NCI-H2196 (cell line): ENCODE measurements at regions not wholly inside any gene's neighbourhood (a gene's known extent, or its start where the extent isn't known, plus 50 kb on each side); places are given as distances from the start of the nearest gene placed in this dataset.

Source experiments
- DNase-seq: peaks from one replicate; lab custom pipeline; 2025; ENCODE audit not compliant: unreplicated experiment; lab: John Stamatoyannopoulos, UW

DNA sequence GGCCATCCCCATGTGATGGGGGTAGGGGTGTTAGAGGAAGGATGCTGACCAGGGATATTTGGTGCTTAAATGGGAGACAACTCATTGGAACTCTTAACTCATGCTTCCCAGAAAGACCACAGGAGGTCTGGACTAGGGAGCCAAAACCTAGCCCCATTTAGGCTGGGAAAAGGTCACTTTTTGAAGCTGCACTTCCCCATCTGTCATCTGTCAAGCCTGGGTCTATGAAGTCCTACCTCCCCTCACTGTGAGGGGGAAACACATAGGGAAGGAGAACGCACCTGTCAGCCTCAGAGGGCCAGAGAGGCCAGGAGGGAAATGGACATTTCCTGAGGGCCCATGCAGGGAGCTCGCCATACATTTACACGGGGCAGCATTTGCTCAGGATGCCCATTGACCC lies 321.0 kb downstream of the BCL11B start:
- no peak for DNase-seq

DNA sequence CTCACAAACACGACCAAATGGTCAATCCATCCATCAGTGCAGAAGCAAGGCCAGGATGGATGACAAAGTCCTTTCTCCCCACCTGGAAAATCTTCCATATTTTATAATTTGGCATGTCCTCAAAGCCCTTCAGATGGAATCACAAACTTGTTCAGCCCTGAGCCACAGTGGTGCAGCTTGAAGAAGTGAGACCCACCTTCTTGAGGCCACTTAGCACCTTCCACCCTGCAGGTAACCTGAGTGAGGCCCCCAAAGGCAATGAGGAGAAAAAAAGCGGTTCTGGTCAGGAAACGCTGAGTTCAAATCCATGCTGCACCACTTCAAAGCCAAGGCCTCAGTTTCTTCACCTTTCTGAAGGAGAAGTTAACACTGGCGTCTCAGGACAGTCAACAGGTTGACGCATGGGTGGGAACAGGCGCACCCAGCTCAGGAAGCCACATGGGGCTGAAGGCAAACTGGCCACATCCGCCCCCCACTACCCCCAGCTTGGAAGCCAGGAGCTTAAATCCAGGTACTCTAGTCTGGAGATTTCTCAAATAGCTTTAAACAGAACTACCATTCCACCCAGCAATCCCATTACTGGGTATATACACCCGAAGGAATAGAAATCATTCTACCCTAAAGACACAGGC lies 320.4 kb downstream of the BCL11B start:
- DNase-seq, result no peak

DNA sequence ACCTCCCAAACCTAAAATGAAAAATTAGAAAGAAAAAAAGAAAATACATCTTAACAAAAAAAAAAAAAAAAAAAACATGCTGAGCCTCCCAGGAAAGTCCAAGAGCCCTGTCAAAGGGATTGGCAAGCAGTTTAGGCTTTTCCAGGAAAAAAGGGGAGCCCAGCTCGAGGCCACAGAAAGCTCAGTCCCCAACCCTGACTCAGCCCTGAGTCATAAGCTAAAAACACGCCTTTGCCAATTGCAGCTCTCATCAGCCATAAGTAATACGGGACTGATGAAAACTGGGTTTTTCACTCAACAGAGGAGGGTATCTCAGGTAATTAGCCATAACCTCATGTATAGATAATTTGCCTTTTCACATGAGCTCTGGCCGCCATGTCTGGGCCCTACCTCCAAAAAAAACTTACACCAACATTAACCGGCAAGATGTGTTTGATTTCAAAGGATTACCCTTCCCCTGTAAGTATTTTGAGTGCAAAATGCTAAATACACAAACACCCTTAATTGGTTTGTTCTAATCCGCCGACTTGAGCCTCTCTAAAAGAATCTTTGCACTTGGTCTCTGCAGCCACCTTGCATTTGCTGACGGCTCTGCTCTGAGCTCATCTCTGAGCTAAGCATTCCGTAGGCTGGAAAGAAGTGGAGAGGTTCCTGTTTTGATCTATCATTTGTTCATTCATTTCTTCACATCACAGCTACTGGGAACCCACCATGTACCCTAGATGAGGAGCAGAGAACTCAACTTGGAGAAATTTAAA lies 319.2 kb downstream of the BCL11B start:
- DNase-seq, result no peak

DNA sequence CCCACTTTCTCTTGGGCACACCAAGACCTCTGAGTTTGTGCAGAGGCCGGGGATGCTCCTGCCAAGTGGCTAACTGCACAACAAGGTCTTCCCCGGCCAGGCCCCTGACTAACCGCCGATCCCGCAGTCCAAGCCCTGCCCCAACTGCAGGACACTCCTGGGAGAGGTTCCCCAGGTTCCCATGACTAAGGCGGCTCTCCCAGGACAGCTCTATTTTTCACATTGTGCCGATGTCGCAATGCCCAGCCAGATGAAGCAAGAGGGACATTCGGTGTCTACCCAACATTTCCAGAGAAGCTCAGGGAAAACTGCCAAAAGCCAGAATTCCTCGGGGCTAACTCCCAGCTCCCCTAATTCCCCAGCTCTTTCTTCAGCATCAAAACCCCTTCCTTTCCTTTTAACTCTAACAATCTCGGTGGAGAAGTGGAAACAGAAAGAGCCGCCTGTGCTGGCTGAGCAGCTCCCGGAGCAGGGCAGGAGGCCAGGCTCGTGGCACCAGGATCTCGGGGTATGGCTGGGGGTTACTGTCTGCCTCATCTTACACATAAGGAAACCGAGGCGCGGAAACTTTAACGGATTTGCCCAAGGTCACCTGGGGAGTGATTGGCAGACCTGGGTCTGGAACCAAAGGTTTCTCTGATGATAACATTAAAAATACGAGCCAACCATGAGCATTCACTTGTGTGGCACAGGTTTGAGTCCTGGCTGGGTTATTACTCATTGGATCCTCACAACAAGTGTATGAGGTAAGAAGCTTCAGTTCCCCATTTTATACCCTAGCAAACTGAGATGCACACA lies 318.2 kb downstream of the BCL11B start:
- DNase-seq, result no peak

DNA sequence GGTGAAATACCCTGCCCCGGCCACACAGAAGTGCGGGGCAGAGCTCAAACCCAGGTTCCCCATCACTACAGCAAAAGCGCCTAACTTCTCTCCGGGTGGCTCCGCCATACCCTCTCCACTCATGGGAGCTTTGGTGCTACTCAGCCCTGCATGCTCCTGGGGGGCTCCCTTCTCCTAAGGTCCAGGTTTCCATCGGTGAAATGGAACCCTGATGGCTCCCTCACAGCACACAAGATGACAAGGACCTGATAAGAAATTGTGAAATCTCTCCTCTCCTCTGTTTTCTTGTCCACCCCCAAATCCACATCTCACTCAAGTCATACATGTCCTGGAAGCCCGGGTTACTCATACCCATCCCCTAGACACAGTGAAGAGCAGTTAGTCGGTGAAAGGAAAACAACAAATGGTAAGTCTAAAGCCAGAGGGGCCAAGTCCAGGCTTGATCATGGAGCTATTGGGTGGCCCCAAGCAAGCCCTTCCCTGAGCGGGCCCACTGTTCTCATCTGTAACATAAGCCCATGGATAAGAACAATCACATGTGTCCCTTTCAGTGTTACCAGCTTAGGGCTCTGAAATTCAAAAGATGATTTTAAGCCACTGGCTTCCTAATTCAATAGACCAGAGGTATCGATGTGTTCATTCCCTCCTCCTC lies 317.5 kb downstream of the BCL11B start:
- DNase-seq, result no peak

DNA sequence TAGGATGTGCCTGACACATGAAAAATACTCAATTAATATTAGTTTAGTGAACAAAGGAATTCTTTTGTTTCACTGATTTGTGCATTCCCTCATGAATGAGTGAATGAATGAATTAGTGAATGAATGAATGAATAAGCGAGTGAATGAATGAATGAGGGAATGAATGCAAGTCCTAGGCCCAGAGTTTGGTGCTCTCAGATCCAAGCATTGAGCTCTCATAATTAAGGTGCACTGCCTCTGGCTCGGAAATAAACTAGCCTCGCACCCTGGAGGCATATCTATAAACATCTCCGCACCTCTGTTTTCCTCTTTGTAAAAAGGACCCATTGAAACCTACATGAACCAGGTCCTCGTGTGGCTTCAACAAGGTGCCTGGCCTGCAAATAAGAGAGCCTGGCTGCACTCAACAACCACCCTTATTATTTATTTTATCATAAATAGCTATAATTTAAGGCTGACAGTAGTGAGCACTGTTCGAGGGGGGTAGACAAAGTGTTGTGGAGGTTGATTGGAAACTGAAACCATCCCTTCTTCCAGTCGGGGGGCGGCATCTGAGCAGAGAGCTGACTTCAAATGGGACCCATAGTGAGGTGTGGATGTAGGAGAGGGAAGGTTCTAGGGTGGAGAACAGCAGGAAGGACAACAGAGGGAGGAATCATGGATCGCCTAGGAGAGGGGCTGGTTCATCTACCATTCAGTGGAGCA lies 316.8 kb downstream of the BCL11B start:
- DNase-seq, result no peak

DNA sequence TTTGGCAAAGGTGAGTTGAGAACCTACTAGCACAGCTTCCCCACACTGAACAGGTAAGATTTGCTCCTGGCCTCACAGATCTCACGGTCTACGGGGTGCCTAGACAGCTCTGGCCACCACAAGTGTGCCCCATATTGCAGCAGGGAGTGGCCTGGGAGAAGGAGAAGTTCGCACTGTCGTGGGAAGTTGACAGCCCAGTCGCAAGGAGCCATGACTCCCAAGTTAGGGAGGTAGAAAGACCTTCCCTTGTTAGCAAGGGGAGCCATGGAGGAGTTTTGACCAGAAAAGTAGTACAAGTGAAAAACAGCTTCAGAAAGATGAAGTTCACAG lies 316.3 kb downstream of the BCL11B start:
- no peak for DNase-seq

DNA sequence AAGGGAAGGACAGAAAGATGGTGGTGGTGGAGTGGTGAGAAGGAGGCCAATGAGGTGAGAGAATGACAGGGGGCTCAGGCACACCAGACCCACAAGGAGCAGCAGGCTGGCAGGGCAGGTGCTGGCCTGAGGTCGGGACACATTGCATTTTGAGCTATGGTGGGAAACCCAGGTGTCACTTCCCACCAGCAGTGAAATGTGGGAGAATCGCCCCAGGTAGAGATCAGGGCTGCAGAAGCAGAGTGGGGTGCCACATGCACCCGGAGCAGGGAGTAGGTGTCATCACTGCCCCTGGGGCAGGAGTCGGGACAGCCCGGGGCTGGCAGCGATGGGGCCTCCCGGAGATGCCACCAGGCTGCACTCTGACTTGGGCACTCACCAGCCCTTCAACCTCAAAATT lies 315.8 kb downstream of the BCL11B start:
- DNase-seq, result no peak

DNA sequence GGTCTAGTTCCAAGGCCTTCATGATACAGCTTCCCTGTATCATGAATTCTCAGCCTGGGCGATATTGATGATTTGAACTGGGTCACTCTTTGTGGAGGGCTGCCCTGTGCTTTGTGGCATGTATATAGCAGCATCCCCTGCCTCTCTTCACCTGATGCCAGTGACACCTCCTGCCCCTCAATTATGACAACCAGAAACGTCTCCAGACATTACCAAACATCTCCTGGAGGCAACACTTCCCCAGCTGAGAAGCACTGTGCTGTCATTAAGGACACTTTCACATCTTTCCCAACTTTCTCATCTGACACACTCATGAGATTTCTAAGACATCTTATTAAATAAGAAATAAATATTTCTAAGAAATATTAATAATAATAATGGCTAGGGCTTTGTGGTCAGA lies 315.3 kb downstream of the BCL11B start:
- DNase-seq, result no peak

DNA sequence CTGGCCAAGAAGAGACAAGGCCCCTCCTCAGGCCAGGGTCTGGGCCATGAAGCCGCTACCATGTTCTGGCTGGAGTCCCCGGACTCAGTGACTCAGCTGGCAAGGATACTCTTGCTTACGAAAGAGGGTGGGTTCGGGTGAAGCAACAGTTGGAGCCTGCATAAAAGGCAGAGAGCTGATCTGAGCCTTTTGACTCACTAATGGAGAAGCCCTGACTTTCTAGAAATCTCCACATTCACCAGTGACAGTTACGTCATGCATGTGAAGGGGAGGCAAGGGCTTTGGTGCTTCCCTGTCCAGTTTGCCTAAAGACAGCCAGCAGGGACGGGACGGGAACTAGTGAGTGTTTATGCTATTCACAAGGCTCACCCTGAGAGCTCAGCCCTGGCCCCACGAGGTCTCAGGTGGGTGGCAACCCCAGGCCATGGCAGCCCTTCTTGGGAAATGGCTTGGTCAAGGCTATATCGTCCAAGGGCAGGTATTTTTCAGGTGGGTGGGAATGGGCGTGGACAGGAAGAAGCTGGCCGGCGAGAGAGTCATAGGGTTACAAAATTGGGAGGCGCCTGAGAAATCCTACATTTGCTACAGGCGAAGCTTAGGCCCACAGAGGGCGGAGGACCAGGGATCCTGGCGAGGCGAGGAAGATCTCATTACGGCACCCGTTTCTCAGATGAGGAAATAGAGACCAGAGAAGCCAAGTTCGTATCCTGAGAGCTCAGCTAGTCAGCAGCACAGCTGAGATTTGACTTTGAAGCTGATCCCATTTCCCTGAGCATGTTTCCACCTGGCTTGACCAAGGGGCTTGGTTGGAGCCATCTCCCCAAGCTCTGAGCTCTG lies 314.6 kb downstream of the BCL11B start:
- DNase-seq, result no peak

DNA sequence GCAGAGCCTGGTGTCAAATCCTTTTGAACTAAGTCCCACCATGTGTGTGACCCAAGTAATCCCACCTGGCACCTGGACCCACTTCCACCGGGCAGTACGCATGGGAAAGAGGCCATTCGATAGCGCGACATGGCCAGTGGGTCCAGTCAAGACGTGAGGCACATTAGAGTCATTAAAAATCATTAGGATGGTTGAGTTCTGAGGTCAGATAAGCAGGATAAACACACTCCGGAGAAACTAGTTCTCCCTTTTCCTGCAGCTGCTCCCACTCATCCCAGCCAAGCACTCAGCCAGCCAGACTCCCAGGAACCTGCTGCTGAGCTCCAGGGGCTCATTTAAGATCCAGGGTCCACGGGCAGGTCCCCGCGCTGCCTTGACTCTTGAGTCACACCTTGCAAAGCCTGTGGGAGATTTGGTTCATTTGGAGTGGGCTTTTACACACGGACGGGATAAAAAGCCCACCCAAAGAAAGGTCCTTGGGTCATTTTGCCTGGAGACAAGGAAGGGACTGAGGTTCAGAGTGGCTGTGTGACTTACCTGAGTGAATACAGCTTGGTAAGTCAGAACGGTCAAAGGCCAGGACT lies 313.9 kb downstream of the BCL11B start:
- DNase-seq, result no peak

DNA sequence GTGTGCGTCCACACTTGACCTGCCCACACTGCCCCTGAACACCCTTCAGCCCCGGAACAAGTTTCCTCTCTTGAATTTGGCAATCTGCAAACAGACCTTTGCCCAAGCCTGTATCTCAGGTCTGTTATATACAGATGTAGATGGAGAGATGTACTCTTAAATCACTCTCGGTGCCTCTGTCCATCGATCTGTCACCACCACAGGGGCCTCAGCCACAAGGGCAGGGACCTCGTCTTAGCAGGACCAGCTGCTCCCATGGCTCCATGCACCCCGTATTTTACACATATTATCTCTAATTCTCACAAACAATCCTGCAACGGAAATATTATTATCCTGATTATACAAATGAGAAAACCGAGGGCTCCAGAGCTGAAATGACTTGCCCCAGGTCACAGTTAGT lies 313.4 kb downstream of the BCL11B start:
- DNase-seq, result no peak

DNA sequence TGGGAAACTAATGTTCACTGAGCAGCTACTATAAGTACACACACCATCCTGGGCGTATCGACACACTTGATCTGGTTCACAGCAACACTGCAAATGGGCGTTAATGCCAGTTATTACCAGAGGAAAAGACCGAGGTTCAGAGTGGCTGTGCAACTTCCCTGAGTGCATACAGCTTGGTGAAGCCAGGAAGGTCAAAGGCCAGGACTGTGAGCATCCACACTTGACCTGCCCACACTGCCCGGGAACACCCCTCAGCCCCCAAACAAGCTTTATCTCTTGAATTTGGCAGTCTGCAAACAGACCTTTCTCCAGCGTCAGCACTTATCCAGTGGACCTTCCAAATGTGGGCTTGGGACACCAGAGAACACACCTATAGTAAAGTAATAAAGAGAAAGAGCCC lies 312.6 kb downstream of the BCL11B start:
- no peak for DNase-seq

DNA sequence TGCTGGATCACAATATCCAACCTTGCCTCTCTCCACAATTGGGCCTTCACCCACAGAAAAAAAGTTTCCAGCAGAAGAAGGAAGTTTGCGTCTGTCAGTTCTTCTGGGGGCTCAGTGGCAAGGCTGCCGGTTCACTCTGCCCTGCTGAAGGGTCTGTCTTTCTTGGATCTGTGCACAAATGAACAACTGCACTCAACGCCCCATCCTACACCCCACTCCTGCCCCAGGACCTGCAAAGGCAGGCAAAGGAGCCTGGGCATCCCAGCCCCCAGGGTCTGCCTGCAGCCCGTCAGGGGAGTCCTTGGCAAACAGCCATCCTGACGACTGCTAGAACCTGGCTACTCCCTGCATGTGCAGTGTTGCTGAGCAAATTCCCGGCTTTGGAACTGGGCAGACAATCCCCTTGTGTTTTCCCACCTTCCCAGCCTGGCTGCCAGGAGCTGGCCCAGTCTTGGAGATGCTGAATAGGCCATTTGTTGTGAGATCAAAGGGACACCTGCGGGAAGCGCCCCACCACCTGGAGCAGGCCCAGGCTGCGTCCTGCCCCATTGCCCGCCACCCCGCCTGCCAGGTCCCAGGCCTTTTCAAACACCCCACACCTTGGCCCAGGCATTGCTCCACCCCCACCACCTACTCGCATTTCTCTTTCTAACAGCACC lies 311.9 kb downstream of the BCL11B start:
- DNase-seq, result no peak

DNA sequence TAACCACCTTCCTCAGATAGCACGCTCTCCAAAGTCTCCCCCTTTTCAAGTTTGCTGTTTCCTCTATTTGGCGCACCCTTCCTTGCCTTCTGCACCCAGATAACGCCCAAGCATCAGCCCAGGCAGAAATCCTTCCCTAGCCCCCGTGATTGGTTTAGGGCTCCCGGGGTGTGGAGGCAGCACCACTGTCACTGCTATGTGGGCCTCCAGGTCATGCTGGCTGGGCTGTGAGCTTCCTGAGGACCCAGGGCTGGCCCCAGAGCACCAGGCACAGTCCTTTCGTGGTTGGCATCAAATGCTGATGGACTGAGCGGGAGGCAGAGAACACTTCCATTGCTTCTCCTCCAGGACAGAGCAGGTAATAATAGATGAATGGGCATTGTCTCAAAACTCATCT lies 311.4 kb downstream of the BCL11B start:
- DNase-seq, result no peak

DNA sequence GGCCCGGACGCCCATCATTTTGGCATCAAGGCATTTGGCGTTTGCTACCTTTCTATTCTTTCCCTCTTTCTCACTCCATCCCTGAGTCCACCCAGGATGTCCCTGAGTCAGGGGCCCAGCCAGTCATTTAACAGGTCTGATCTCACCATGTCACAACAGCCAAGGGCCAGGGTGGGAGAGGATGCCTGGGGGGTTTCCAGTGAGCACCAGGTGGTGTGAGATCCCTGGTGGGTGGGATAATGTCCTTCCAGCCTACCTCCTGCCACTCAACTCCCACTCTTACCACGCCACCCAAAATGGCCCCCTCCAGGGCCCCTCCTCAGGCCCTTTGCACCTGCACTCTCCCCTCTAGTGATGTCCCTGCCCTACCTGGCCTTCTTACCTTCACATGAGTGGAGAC lies 310.8 kb downstream of the BCL11B start:
- no peak for DNase-seq

DNA sequence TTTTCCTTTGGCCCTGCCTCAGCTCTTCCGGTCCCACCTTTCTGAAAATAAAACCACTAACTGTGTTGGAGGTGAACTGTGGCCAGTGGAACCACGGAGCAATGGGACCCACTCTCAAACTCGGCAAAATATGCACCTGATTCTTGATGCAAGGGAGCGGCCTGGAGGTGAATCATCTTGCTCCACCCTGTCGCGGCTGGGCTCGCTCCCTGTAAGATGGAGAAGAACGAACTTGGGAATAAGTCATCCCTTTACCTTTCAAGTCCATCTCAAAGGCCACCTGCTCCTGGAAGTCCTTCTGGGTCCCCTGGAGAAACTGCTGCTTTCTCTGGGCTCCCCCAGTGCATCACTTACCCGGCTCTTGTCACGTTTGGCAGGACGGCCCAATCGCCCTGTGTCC lies 309.9 kb downstream of the BCL11B start:
- no peak for DNase-seq

DNA sequence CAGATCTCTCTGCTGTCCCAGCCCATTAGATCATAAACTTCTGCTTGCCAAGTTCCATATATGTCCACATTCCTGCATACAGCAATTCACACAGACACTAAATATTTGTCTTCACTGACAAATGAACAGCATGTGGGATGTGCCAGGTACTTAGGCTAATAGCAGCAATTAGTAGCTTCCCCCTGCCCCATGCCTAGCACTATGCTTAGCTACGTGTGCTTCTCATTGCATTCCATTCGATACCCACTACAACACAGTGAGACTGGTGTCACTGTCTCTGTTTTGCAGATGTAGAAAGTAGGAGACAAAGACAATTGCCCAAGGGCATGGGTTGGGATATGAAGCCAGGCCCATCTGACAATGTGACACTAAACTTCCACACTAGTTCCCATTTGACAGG lies 308.4 kb downstream of the BCL11B start:
- DNase-seq, result no peak

DNA sequence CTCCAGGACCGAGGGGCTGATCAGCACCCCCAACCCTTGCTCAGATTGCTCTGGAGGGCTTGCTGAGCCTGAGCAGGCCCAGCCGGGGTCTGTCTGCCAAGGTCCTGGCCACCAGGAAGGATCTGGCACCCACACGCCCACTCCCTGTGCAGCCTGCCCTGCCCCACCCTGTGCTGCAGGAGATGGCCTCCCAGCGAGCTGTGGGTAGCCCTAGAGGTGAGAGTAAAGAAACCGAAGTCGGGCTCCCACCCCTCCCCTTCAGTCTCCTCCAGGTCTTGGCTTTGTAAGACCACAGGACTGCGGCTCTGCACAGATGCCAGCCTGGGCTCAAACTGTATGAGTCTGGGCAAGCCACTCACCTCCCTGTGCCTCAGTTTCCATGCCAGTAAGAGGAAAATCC lies 307.8 kb downstream of the BCL11B start:
- no peak for DNase-seq
